NCI-H510A (cell line): ENCODE measurements at regions not wholly inside any gene's neighbourhood (a gene's known extent, or its start where the extent isn't known, plus 50 kb on each side); places are given as distances from the start of the nearest gene placed in this dataset.

Experiments used
- DNase-seq: peaks from one replicate; lab custom pipeline; 2025; lab: John Stamatoyannopoulos, UW

DNA sequence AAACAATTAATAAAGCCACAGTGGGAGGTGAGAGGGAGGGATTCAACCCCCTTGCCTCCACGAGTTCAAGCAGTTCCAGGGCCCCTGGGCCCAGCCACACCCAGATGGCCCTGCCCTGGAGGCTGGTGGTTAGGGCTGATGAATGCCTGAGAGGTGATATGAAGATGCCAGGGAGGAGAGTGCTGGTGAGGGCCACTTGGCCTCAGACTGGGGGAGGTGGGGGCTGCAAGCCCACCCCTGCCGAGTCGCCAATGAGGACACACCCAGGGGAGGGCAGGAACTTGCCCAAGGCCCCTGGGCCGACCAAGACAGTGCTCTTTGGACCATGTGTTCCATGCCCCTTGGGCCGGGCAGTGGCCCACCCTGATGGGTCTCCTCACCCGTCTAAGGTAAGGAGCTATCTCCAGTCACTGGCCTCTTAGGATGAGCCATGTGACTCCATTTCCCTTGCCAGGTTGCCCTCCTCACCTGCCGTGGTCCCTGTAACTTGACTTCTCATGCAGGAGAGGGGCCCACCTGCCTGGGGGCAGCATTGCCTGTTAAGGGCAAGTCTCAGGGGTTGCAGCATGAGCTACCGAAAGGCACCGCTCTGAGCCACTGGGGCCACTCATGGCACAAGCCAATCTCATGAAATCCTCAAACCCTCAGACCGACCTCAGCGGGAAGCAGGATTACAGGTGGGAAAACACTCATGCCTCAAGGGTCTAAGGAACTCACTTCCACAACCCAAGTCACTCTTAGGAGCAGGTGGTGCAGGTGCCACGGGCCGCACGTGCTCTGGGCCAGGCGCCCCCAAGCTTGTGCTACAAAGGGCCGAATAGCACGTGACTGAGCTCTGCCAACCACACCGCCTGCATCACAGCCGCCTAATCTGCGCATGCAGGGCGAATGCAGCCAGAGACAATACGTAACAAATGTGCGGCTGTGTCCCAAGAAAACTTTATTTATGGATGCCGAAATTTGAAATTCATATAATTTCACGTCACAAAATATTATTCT, 147.4 kb upstream of the MLN start:
- DNase-seq: peak; percentile 97

DNA sequence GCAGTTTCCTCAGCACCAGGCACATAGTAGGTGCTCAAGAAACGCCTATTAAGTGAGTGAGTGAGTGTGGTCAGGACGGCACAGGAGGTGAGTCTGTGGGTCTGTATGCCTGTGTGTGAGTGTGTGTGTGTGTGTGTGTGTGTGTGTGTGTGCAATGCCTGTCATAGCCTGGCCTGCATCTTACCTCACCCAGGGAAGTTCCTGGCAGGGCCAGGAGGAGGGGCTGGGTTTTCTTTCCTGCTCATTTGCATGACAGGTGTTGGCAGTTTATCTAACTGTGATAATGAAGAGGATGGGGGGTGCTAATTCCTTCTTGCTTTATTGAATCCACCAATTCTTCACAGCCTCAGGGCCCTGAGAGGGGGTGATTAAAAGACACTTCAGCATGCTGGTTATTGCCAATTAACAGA, 146.7 kb upstream of the MLN start:
- peak; percentile 98 for DNase-seq

DNA sequence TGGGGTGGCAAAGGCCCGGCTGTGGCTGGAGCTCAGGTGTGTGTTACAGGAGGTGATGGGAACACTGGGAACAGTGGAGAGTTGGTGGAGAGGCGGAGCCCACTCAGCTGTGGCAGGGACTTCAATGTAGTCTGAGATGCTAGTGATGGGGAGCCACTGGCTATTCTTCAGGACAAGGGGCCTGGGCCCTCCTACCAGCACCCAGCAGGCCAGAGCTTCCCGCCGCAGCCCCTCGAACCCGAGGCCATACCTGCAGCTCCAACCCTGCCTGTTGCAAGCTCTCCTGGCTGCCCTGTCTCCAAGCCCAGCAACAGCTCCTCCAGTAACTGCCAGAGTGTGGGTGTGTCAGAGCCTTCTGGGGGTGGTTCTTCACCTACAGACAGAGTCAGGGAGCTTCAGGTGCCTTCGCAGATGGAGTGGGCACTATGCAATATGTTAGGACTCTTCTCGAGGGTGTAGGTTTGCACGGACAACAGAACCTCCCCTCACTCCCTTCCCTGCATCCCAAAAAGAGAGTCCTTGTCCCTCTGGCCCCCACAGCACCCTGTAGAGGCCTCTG, 146.2 kb upstream of the MLN start:
- no peak for DNase-seq

DNA sequence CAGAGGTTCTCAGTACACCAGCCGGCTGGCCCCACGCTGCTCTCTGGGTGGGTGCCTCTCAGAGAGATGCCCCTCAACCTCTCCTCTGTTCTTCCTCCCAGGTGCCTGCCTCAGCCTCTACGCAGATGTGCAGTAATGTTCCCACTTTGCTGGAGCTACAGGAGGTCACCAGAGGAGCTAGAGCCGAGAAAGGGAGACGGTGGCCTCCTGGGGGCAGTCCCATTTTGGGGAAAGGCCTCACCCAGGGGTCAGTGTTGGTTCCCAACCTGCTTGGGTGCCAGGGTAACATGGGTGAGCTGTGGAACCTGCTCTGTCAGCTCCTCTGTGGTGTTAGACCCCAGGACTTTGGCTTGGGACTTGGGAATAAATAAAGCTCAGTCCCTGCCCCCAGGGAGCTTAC, 145.3 kb upstream of the MLN start:
- DNase-seq: no peak

DNA sequence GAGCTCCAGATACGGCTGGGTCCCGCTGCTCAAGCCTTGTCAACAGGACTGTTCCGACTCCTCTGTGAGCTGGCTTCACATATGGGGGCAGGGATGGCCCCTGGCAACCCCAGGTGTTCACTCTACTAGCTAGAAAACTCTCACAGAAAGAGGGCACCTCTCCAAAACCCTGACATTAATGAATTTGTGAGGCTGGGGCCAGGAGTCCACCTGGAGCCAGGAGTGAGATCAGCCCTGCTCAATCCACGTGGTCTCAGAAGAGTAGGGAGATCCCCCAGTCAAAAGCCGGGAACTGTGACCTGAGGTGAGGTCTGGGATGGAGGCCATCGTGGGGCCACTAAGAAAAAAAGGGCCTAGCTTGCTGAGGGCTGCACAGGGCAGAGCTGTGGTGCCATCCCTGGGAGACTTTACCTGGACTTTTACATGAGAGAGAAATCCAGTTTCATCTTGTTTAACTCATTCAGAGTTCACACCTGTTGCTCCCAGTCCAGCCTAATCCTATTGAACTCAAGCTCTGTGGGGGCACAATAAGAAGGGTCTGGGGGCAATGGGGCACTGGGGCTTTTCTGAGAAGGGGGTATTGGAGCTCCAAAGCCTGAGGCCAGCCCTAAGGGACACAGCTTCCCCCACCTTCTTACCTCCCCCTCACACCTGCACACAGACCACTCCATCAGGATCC, 144.3 kb upstream of the MLN start:
- no peak for DNase-seq

DNA sequence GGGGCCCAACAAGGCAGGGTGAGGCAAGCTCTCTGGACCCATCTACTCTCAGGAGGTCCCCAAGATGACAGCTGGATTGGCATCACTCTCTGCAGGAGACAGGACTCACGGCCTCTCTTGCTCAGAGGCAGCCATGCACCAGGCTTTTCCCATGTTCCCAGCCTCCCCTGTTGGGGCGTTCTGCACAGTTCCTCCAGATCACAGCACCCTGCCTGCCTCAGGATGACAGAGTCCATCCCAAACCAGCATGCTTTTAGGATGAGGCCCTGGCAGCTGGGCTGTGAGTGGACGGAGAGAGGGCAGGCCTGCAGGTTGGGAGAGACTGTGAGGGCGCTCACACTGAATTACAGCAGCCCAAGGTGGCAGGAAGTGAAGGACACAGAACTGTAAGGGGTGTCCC, 143.2 kb upstream of the MLN start:
- no peak for DNase-seq

DNA sequence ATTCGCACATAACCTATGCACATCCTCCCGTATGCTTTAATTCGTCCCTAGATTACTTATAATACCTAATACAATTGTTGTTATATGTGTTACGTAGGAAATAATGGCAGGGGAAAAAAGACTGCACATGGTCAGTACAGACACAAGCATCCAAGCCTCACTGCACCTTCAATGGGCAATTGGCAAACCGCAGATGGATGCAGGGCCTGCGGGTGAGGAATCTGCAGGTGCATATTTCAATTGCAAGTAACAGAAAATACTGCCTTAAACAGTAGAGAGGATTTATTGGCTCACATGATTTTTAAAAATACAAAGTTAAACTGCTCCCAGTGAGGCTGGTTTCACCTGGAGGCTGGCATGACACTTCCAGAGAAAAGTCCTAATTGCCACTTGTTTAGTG, 142.1 kb upstream of the MLN start:
- no peak for DNase-seq

DNA sequence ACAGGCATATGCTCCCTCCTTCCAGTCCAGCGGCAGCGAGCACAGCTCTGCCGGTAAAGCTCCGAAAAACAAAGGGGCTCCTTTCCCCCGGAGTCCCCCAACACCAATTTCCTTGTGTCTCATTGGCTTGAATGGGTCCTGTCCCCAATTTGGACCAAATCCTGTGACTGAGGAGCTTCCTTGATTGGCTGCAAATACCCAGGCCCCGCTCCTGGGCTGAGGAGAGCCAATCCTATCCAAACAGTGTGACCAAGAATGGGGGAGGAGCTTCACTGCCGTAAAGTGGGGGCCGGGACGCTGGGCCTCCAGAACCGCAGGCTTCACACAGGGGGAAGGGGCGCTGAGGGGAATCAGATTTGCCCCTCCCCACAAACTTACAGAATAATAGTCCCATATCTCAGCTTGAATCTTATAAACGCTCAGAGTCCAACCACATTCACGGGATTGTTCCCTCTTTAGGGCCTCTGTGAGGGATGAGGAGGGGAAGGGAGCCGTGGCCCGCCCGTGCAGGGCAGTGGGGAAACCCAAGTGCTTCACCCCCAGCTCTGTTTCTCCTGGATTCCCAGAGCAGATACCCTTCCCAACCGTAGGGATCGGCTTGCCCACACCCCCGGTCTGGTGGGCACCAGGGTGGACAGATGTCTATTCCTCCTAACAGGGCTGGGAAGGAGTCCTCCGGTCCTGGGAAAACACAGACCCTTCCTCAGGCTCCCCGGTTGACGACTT, 141.0 kb upstream of the MLN start:
- DNase-seq: no peak

DNA sequence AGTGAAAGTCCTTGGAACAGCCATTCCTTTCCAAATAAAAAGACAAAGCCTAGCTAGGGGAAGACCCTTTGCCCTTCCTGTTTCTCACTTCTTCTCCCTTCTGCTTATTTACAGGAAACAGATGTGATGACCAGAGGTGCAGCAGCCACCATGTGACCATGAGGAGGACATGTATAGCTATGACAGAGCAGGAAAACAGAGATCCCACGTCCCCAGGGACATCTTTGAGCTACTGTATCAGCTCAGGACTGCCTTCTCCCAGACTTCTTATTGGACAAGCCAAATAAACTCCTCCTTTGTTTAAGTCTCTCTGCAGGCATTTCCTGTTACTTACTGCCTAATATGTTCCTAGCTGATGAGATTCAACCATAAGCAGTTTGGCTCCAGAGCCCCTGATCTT, 133.1 kb upstream of the MLN start:
- no peak for DNase-seq

DNA sequence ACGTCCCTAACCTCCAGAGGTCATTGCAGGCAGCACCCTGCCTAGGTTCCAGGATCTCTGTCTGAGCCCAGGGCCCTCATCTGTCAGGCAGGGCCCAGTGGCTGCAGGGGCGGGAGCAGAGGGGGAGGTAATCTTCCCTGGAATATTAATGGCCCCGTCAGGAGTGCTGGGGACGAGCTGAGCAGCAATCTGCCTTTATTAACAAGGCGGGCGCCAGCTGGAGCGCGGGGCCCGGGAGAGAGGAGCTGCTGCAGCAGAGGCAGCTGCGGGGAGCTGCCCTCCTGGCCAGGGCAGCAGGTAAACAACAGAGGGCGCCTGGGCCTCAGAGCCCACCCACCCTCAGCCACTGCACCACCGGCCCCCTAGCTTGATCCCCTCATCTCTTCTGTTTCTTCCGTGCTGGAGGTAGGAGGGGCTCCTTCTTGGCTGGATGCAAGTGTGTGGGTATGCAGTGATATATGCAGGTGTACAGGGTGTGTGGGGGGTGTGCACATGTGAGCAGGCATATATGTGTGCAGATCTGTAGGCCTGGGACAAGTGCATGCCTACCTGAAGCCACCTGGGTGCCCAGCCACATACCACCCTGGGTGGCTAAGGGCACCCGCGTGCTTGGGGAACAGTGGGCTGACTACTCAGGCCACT, 131.8 kb upstream of the MLN start:
- peak; percentile 75 for DNase-seq

DNA sequence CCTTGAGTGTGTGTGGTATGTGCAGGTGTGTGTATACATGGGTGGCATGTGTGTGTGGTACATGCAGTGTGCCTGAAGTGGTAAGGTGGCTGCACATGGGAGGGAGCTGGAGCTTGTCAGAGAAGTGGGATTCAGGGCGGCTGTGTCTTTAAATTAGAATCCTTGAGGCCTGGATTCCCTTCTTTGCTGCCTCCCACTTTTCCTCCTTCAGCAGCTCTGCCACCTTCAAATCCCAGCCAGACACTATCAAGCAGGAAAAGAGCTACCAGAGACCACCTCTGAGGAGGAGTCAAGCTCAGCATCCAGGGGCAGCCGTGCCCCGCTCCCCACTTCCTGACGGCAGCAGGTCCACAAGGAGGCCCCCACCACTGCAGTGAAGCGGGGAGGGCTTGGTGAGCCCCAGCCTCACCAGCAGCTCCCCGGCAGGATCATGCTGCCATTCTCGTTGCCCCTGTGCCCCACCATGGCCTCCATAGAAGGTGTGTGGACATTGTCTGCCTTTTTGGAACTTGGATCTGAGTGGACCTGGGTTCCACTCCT, 131.0 kb upstream of the MLN start:
- DNase-seq: no peak

DNA sequence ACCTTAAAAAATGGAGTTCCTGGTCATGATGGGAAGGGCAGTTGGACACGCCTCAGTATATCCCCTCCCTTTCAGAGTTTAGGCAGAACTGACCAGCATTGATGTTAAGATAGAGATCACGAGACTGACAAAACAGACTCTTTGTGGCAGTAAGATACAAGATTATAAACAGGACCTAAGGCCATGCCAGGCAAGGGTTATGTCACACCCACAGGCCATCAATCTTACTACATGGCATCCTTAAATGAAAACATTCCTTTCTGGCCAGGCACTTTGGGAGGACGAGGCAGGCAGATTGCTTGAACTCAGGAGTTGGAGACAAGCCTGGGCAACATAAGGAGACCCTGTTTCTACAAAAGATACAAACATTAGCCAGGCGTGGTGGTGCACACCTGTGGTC, 129.3 kb upstream of the MLN start:
- no peak for DNase-seq

DNA sequence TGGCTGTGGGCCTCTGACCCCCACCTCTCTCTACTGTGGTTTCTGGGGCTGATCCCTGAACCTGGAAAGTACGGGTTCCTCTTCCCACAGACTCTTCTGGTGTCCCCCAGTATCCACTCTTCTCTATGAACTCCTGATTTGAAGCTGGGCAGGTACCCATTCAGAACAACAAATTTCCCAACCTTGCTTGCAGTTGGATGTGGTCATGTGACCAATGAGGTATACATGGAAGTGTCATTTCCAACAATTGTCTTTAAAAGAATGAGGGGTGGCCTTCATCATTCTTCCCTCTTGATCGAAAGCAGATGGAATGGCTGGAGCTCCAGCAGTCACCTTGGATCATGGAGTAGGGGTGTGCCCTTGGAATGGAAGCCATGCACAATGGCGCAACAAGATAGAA, 128.0 kb upstream of the MLN start:
- DNase-seq: no peak

DNA sequence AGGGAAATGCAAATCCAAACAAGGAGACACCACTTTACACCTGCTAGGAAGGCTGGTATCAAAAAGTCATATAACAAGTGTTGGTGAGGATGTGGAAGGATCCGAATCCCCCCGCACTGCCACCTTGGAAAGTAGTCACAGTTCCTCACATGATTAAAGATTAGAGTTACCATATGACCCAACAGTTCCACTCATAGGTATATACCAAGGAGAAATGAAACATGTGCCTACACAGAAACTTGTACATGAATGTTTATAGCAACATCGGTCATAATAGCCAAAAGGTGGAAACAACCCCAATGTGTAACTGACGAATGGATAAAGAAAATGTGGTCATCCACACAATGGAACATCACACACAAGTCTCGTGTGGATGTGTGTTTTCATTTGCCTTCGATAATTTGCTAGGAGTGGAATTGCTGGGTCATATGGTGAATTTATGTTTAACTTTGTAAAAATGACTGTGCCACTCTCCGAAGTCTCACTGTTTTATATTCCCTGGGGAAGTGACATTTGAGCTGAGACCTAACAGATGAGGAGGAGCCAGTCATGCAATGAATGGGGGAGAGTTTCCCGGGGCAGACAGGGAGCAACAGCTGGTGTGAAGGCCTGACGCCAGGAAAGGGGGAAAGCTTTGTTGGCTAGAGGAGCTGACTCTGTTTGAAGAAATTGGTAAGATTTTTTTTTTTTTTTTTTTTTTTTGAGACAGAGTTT, 125.9 kb upstream of the MLN start:
- DNase-seq: no peak

DNA sequence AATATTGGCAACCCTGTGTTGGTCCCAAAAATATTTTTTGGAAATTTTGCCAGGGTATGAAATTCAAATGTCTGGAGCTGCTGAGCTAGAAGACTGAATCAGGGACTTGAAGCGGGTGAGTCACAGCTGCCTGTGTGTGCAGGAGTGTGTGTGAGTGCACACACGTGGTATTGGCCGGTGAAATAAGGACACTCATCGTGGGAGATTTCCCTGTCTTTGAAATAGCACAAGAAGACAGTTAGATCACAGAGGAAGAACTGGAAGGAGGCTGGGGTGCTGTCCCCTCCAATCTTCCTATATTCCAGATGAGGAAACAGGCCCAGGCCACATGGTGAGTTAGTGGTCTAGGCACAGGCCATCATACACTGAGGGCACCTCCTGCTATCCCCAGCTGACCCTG, 123.8 kb upstream of the MLN start:
- no peak for DNase-seq

DNA sequence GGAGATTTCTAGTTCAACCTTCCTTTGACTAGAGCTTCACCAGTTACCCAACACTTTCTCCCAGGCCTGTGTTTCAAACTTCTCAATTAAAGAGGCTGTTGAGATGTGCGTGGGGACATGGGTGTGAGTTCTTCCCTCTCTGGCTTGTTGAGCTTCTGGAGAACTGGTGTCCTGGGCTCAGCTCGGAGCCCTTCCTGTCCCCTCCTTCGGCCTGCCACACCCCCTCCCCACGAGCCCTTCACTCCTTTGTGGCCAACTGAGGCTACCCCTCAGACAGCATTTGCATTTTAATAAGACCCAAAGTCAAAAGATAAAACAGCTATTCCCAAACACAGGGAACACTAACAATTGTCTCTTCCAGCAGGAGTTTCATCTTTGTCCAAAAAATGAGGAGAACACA, 123.3 kb upstream of the MLN start:
- DNase-seq: no peak

DNA sequence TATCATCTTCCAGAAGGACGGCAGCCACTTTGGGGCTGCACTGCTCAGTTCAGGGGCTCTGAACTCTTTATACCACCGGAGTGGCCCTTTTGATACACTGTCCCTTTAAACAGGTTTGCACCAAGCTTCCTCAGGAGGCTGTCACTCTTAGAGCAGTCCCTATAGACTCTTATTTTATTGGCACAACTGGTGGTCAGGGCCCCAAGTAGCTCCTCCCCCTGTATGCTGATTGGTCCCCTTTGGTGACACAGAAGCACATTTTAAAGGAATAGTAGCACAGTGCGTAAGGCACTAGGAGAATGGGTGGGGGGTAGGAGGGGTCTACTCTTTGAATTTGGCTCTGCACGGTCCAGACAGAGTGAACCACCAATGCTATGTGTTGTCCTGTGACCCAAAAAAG, 122.6 kb upstream of the MLN start:
- DNase-seq: no peak

DNA sequence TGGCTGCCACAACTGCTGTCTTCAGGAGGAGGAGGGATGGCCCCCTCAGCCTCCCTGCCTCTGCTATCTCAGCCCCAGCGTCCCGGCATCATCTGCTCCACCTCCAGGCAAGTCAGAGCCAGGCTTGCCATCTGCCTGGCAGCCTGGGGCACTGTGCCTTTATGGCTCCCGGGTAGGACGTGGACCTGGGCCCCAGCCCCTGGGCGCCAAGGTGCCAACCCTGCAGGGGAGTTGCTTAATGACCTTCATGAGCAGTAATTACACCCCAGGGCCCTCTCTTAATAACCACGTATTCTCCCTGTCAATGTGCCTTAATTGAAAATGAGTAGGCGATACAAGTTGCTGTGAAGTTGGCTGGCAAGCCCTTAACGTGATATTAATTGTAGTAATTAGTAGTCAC, 122.1 kb upstream of the MLN start:
- no peak for DNase-seq

DNA sequence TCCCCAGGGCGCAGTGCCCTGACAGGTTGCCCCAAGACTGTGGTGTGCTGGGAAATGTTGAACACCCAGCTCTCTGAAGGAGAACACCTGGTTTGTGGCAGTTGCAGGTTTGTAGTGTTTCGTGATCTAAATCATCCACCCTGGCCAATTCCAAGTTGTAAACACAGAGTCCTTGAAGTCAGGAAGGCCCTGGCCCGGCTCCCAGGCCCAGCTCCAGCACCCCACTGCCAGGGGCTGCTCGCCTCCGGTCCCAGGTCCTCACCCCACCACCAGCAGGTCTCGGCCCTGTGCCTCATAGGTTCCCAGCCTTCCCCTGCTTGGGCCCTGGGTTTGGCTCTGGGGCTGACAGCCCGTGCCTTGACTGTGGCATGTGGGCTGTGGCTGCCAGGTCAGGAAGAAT, 121.4 kb upstream of the MLN start:
- no peak for DNase-seq

DNA sequence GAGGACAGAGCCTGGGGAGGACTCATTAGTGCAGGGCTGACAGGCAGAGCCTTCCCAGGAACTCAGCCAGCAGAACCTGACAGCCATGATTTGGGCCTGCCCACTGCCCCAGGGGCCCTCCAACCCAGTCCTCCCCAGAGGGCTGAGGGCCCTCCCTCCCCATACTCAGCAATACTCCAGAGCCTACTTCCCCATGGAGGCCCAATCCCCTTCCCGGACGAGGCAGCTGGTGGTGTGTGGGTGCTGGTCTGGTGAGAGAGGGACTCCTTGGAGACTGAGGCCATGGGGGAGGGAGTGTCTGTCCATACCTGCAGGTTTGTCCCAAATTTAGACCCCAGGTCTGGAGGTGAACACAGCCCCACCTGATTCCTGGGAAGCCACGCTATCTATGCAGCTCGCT, 120.9 kb upstream of the MLN start:
- no peak for DNase-seq
